K562 (cell line): ENCODE measurements at regions not wholly inside any gene's neighbourhood (a gene's known extent, or its start where the extent isn't known, plus 50 kb on each side); places are given as distances from the start of the nearest gene placed in this dataset.
A peak's percentile ranks its signal among the peaks of the same experiment; 100 is the strongest.

ENCODE experiments used
- ATAC-seq: fragments of 200-7000 bp; cut with Tn5 transposase; 3 replicates; pipeline ENCODE4 v1.9.1; 2020; ENCODE audit warnings: moderate library complexity
- BruUV-seq: library from RNA; stranded (reverse); fragments of 400-500 nt; replicated peaks from 2 replicates; lab custom pipeline; 2021; lab: Mats Ljungman, UMichigan
- CTCF ChIA-PET: fragments of 300-600 bp; formaldehyde crosslinking; extraction: SDS; loops from one replicate; lab custom pipeline; 2021; ENCODE audit warnings: low intra/inter-chr PET ratio; lab: Yijun Ruan, JAX
- POLR2A ChIA-PET: fragments of 300-600, 350-650 bp; sonication (Branson Sonifier 250); formaldehyde crosslinking; extraction: SDS; loops from one replicate; lab custom pipeline; 2021; ENCODE audit warnings: antibody characterized with exemption, inconsistent platforms; lab: Yijun Ruan, JAX
- DNase-seq, 4 experiments: peaks; one replicate each; pipeline versions ENCODE4 v3.0.0 to v3.0.0-alpha.2; 2011 to 2018; ENCODE audit warnings: low spot score in 3 of 4, mixed read lengths in 3 of 4; ENCODE audit errors: extremely low read depth in 1 of 4
- FAIRE-seq: peaks from 2 replicates; lab custom pipeline; 2011; peaks lifted over from hg19 to GRCh38; lab: Jason Lieb, UNC
- H2AFZ ChIP-seq: 2 replicates; pipeline ENCODE4 v1.6.0; 2011; ENCODE audit warnings: low read depth, low read length, control low read depth, inconsistent platforms
- H3K27ac ChIP-seq: fragments of 200-600 bp; 3 replicates; pipeline ENCODE4 v1.8.0; 2011; ENCODE audit warnings: low read depth, mild to moderate bottlenecking, control low read depth, inconsistent platforms, low read length, moderate library complexity, mixed read lengths; ENCODE audit errors: extremely low read depth
- H3K27me3 ChIP-seq, 2 experiments: fragments of 300-600 bp in 1 of 2; 2 replicates in 1 of 2; 3 replicates in 1 of 2; pipeline versions ENCODE4 v1.6.0 to v1.8.0; 2011; ENCODE audit warnings: inconsistent platforms in 2 of 2, low read length in 2 of 2, mild to moderate bottlenecking in 1 of 2, mixed read lengths in 1 of 2, moderate library complexity in 1 of 2; ENCODE audit not compliant: control insufficient read depth in 2 of 2, insufficient read depth in 2 of 2
- H3K36me3 ChIP-seq: fragments of 300-600 bp; 3 replicates; pipeline ENCODE4 v1.8.0; 2011; ENCODE audit warnings: mild to moderate bottlenecking, low read length, inconsistent platforms; ENCODE audit not compliant: control insufficient read depth, insufficient read depth
- H3K4me1 ChIP-seq, 2 experiments: fragments of 200-600 bp in 1 of 2; replicated peaks in 1 of 2; 2 replicates in 1 of 2; 3 replicates in 1 of 2; pipeline versions ENCODE4 v1.5.1 to v1.8.0; 2011; ENCODE audit warnings: inconsistent platforms in 2 of 2, low read length in 2 of 2, mild to moderate bottlenecking in 1 of 2, mixed read lengths in 1 of 2, moderate library complexity in 1 of 2; ENCODE audit not compliant: control insufficient read depth in 2 of 2, insufficient read depth in 2 of 2
- H3K4me2 ChIP-seq: 2 replicates; pipeline ENCODE4 v1.6.1; 2011; ENCODE audit warnings: low read length, control low read depth, inconsistent platforms, mixed read lengths; ENCODE audit not compliant: insufficient read depth
- H3K4me3 ChIP-seq: fragments of 200-600 bp; sonication (generic), shearing (Covaris generic); 2 replicates; pipeline ENCODE4 v1.5.1; 2016; ENCODE audit warnings: control low read depth, inconsistent platforms
- H3K79me2 ChIP-seq: fragments of 200-600 bp; 3 replicates; pipeline ENCODE4 v1.8.0; 2011; ENCODE audit warnings: low read length, inconsistent platforms; ENCODE audit not compliant: control insufficient read depth, insufficient read depth
- H3K9ac ChIP-seq, 2 experiments: 2 replicates each; pipeline versions ENCODE4 v1.6.0 to v1.6.1; 2011; ENCODE audit warnings: low read depth in 2 of 2, low read length in 2 of 2, control low read depth in 1 of 2, inconsistent platforms in 1 of 2, mild to moderate bottlenecking in 1 of 2, mixed read lengths in 1 of 2; ENCODE audit not compliant: insufficient read depth in 1 of 2
- H3K9me1 ChIP-seq: one replicate; pipeline ENCODE4 v1.6.0; 2011; ENCODE audit warnings: inconsistent platforms, mild to moderate bottlenecking, low read length, moderate library complexity; ENCODE audit not compliant: control insufficient read depth, insufficient read depth
- H3K9me3 ChIP-seq: replicated peaks from 2 replicates; pipeline ENCODE4 v1.5.1; 2011; ENCODE audit warnings: low read depth, low read length, inconsistent platforms; ENCODE audit not compliant: control insufficient read depth, insufficient read depth
- H4K20me1 ChIP-seq: replicated peaks from 2 replicates; pipeline ENCODE4 v1.6.1; 2011; ENCODE audit warnings: low read length, inconsistent platforms, mixed read lengths; ENCODE audit not compliant: control insufficient read depth, insufficient read depth
- ARNT ChIP-seq, 2 experiments: fragments of 450-650 bp; IDR thresholded peaks; 2 replicates each; pipeline ENCODE4 v1.6.1; 2016; ENCODE audit warnings: mild to moderate bottlenecking in 1 of 2
- CEBPG ChIP-seq, 3 experiments: fragments of 200-800 bp in 1 of 3; sonication (Bioruptor generic) in 1 of 3; sonication (generic) in 1 of 3; formaldehyde crosslinking in 1 of 3; IDR thresholded peaks in 2 of 3; conservative IDR thresholded peaks in 1 of 3; 2 replicates each; pipeline versions ENCODE4 v1.6.1 to v1.8.0; 2016 to 2022; ENCODE audit warnings: missing compliant biosample characterization in 2 of 3, missing genetic modification characterization in 2 of 3, mild to moderate bottlenecking in 1 of 3, missing genetic modification reagents in 1 of 3
- E2F3 ChIP-seq: fragments of 250-450 bp; sonication (Bioruptor Pico); IDR thresholded peaks from 2 replicates; pipeline ENCODE4 v1.4.0; 2020; ENCODE audit warnings: mild to moderate bottlenecking
- EHMT2 ChIP-seq: fragments of 450-650 bp; IDR thresholded peaks from 2 replicates; pipeline ENCODE4 v1.6.1; 2018; ENCODE audit warnings: antibody characterized with exemption
- EZH2 ChIP-seq: IDR thresholded peaks from 2 replicates; pipeline ENCODE4 v1.6.1; 2012; ENCODE audit warnings: low read depth, mild to moderate bottlenecking, inconsistent platforms, low read length, borderline replicate concordance
- POLR3G ChIP-seq: IDR thresholded peaks from 2 replicates; pipeline ENCODE4 v1.6.1; 2011; ENCODE audit not compliant: insufficient read length, insufficient replicate concordance; ENCODE audit errors: extremely low read depth
- RUNX1 ChIP-seq: sonication (generic); IDR thresholded peaks from 2 replicates; pipeline ENCODE4 v1.6.1; 2016; ENCODE audit warnings: antibody characterized with exemption, low read depth
- STAT5A ChIP-seq: IDR thresholded peaks from 2 replicates; pipeline ENCODE4 v1.6.1; 2012; ENCODE audit warnings: low read length, inconsistent platforms, borderline replicate concordance
- TCF3 ChIP-seq: sonication (generic); formaldehyde crosslinking; IDR thresholded peaks from 2 replicates; pipeline ENCODE4 v1.4.0; 2020; ENCODE audit warnings: mild to moderate bottlenecking, missing genetic modification reagents
- ZNF395 ChIP-seq: fragments of 200-800 bp; sonication (Bioruptor generic); IDR thresholded peaks from 2 replicates; pipeline ENCODE4 v1.6.1; 2017; ENCODE audit warnings: missing genetic modification characterization, missing compliant biosample characterization
- WGBS: fragments of 100-300 bp; shearing (Covaris generic); methylation state at CpG from one replicate; pipeline ENCODE4 v1.1.6; 2016; ENCODE audit warnings: low coverage, mixed read lengths; ENCODE audit not compliant: insufficient coverage; ENCODE audit errors: missing lambda C conversion rate; 5-methylcytosine and 5-hydroxymethylcytosine counted together
- in situ Hi-C: fragments of 300-500 bp; cut with MboI; formaldehyde crosslinking; loops from 4 replicates; pipeline ENCODE4 v1.15.0; 2018; ENCODE audit warnings: inconsistent platforms, mixed read lengths
- intact Hi-C: fragments of 100-400 bp; cut with micrococcal nuclease; formaldehyde crosslinking; loops from 2 replicates; pipeline ENCODE4 v1.14.2; 2022

- Histone ChIP-seq H3K27ac (no peak overlapping the region), H3K9ac (no peak overlapping the region), H3K4me2 (no peak overlapping the region), H3K9me3 (no peaks in the 10 kb centered on the region), H3K36me3 (no peaks in the 10 kb centered on the region), H2AFZ (no peak overlapping the region), H3K79me2 (no peaks in the 10 kb centered on the region), H3K4me1 (no peaks in the 10 kb centered on the region), H3K4me3 (no peak overlapping the region), H3K9me1 (no peaks in the 10 kb centered on the region), H4K20me1 (no peaks in the 10 kb centered on the region), H3K27me3 (no peaks in the 10 kb centered on the region)
- WGBS = 20% methylated on average over 3 of the region's 3 CpGs
- in situ Hi-C loops (no loop called here), intact Hi-C loops (no loop called here)
- no TSS peak for BruUV-seq
- no peak for TF ChIP-seq EHMT2
- TF ChIP-seq CEBPG (CRISPR knock-in tag; IDR thresholded peaks at IDR 0.05) = no peak
- TF ChIP-seq CEBPG (tag; conservative IDR thresholded peaks at IDR 0.05 in 1 of 2, IDR thresholded peaks at IDR 0.05 in 1 of 2) = 0 out of 4 replicates have a peak, but pooled peaks of 1 of the 2 experiments have one; percentile 30
- no peak for ATAC-seq
- POLR2A ChIA-PET = no interaction called here
- no peak for DNase-seq
- CTCF ChIA-PET = no interaction called here
- no peak for FAIRE-seq
These were observed 483.9 kb upstream of the TRIB2 start for GRCh38 chr2:12232876-12233275.

GRCh38 chr2:12236136-12236844, 480.4 kb upstream of the TRIB2 start:
- H2AFZ ChIP-seq = no peak overlapping the region

More at GRCh38 chr2:12236136-12236844, 480.4 kb upstream of the TRIB2 start:
- H3K9ac ChIP-seq = no peak overlapping the region
- in situ Hi-C loops = no loop called here
- no peaks in the 10 kb centered on the region for H3K79me2 ChIP-seq
- no peaks in the 10 kb centered on the region for H3K9me1 ChIP-seq
- POLR2A ChIA-PET = no interaction called here
- H3K27ac ChIP-seq = no peak overlapping the region
- WGBS = 48% methylated on average over 4 of the region's 4 CpGs
- no peaks in the 10 kb centered on the region for H3K36me3 ChIP-seq
- no peak for DNase-seq
- TF ChIP-seq E2F3 (CRISPR knock-in tag) (no peak), ZNF395 (CRISPR knock-in tag) (no peak), RUNX1 (no peak), TCF3 (CRISPR knock-in tag) (no peak), STAT5A (no peak), ARNT (IDR thresholded peaks at IDR 0.05) (no peak), EZH2 (no peak), POLR3G (no peak)
- H3K4me2 ChIP-seq = no peak overlapping the region
- H3K27me3 ChIP-seq = no peaks in the 10 kb centered on the region
- no peak overlapping the region for H3K4me3 ChIP-seq
- FAIRE-seq = no peak
- no peak for ATAC-seq
- H3K4me1 ChIP-seq = no peaks in the 10 kb centered on the region
- intact Hi-C loops = no loop called here
- no TSS peak for BruUV-seq
- H4K20me1 ChIP-seq = no peaks in the 10 kb centered on the region
- H3K9me3 ChIP-seq = no peaks in the 10 kb centered on the region
- CTCF ChIA-PET = no interaction called here
